ENCODE measurements at regions not wholly inside any gene's neighbourhood (a gene's known extent, or its start where the extent isn't known, plus 50 kb on each side); places are given as distances from the start of the nearest gene placed in this dataset.
A peak's percentile ranks its signal among the peaks of the same experiment; 100 is the strongest.
"Not testable (repeated sequence)": the region's sequence is repeated elsewhere in the genome, so short reads cannot be mapped to it uniquely, and the experiment has no call there.

- Histone ChIP-seq H3K9me3 (no peaks in the 10 kb centered on the region), H3K27me3 (0 out of 2 replicates have a peak, but pooled peaks cover 2% of the 10 kb centered on the region), H3K36me3 (no peaks in the 10 kb centered on the region), H3K4me3 (ENCODE audit: low read depth, low read length) (no peak overlapping the region), H3K4me1 (no peaks in the 10 kb centered on the region)
- DNase-seq: no peak
- TF ChIP-seq CTCF (IDR thresholded peaks at IDR 0.05; ENCODE audit: low read depth, low read length): peak; percentile 19; the same call in 1 of the 2 replicates
Observed at GRCh38 chr14:59132796-59133494, 55.5 kb upstream of the DAAM1 start.

- TF ChIP-seq CTCF (IDR thresholded peaks at IDR 0.05; ENCODE audit: low read depth, low read length): no peak
- 0 out of 2 replicates have a peak, but pooled peaks cover 2% of the 10 kb centered on the region for H3K27me3 ChIP-seq
- DNase-seq: no peak
- H3K4me3 ChIP-seq (ENCODE audit: low read depth, low read length): no peak overlapping the region
- H3K9me3 ChIP-seq: no peaks in the 10 kb centered on the region
- H3K4me1 ChIP-seq: no peaks in the 10 kb centered on the region
- H3K36me3 ChIP-seq: no peaks in the 10 kb centered on the region
Observed at GRCh38 chr14:59133709-59134108, 54.8 kb upstream of the DAAM1 start.

GRCh38 chr14:59134307-59134706, 54.2 kb upstream of the DAAM1 start:
- no peak for TF ChIP-seq CTCF (IDR thresholded peaks at IDR 0.05; ENCODE audit: low read depth, low read length)
- no peak for DNase-seq
- no peak overlapping the region for H3K4me3 ChIP-seq (ENCODE audit: low read depth, low read length)
- 0 out of 2 replicates have a peak, but pooled peaks cover 2% of the 10 kb centered on the region for H3K27me3 ChIP-seq
- H3K4me1 ChIP-seq: no peaks in the 10 kb centered on the region
- H3K9me3 ChIP-seq: no peaks in the 10 kb centered on the region
- no peaks in the 10 kb centered on the region for H3K36me3 ChIP-seq

DNA sequence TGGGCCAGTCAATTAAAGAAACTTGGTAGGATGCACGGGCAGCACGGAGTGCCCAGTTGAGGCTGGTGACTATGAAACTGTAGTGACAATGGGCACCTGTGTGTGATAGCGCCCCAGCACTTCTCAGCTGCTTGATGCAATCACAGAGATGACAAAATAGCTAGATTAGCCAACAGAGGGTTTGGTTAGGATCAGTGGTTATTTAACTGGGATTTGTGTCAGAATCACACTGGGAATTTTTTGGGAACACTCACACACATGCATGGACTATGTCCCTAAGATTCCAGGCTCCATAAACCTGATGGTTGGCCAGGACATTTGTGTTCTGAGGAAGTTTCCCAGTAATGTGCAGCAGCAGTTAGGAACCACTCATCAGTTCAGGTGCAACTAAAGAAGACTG, 51.2 kb upstream of the DAAM1 start:
- H3K4me1 ChIP-seq: no peaks in the 10 kb centered on the region
- no peak overlapping the region for H3K4me3 ChIP-seq (ENCODE audit: low read depth, low read length)
- no peak for TF ChIP-seq CTCF (IDR thresholded peaks at IDR 0.05; ENCODE audit: low read depth, low read length)
- H3K36me3 ChIP-seq: no peaks in the 10 kb centered on the region
- H3K9me3 ChIP-seq: no peaks in the 10 kb centered on the region
- 0 out of 2 replicates have a peak, but pooled peaks cover 2% of the 10 kb centered on the region for H3K27me3 ChIP-seq
- DNase-seq: no peak

DNA sequence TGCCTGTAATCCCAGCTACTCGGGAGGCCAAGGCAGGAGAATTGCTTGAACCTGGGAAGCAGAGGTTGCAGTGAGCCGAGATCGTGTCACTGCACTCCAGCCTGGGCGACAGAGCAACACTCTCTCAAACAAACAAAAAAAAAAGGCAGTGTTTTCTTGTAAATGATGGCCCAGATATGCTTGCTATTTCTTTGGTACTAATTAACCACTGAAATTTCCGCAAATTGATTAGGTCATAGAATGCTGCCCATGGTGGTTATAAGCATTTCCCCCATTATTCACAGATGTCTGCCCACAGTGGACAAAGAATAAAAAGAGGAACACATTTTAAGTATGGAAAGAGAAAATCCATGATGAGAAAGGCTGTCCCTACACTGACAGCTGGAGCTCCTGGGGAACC, 49.9 kb upstream of the DAAM1 start:
- not testable (repeated sequence) for H3K9me3 ChIP-seq; H3K36me3 ChIP-seq; H3K4me1 ChIP-seq; H3K27me3 ChIP-seq; DNase-seq; H3K4me3 ChIP-seq (ENCODE audit: low read depth, low read length)
